Stromal cell of bone marrow (primary cell): ENCODE measurements at regions not wholly inside any gene's neighbourhood (a gene's known extent, or its start where the extent isn't known, plus 50 kb on each side); places are given as distances from the start of the nearest gene placed in this dataset.

Experiments
- DNase-seq: peaks from one replicate; pipeline ENCODE4 v3.0.0-alpha.2; 2012; ENCODE audit warnings: low read depth

DNA sequence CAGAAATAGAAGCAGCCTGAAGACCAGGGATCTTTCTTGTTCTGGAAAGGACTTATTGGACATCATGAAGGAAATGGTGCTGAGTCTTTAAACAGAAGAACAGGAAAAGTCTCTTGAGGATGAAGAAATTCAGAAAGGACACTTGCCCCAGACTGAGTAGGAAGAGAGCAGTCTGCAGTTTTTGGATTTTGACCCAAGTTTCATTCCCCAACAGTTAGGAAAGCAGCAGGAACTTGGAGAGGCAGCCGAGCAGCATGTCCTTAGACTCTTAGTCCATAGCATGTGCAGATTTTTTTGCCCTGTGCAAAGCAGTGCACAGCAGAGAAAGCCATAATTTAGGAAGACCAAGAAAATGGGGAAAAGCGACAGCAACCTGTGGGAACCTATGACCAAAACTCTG is 927.2 kb upstream of the AUTS2 start:
- no peak for DNase-seq

GRCh38 chr7:68671671-68672070 is 926.6 kb upstream of the AUTS2 start:
- DNase-seq = no peak

GRCh38 chr7:68674826-68675225 is 923.4 kb upstream of the AUTS2 start:
- DNase-seq = no peak

- no peak for DNase-seq
Measured at GRCh38 chr7:68676813-68677535, 921.3 kb upstream of the AUTS2 start.

GRCh38 chr7:68678196-68678595 is 920.1 kb upstream of the AUTS2 start:
- no peak for DNase-seq

- no peak for DNase-seq
Measured at GRCh38 chr7:68679459-68680234, 918.6 kb upstream of the AUTS2 start.

DNA sequence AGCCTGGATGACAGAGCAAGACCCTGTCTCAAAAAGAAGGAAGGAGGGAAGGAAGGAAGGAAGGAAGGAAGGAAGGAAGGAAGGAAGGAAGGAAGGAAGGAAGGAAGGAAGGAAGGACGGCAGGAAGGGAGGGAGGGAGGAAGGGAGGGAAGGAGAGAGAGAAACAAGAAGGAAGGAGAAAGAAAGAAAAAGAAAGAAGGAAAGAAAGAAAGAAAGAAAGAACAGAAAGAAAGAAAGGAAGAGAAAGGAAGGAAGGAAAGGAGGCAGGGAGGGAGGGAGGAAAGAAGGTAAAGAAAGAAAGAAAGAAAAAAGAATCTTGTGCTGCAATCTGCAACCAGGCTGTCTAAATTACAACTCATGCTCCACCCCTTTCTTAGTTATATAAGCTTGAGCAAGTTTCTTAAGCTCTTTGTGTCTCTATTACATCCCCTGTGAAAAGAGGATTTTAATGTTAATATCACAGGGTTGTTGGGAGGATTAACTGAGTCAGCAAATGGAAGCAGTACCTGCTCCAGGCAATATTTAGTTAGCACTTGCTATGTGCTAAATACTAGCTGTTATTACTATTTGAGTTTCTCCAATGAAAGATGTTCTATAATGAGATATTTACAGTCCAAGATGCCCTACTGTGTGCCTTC is 917.9 kb upstream of the AUTS2 start:
- no peak for DNase-seq

DNA sequence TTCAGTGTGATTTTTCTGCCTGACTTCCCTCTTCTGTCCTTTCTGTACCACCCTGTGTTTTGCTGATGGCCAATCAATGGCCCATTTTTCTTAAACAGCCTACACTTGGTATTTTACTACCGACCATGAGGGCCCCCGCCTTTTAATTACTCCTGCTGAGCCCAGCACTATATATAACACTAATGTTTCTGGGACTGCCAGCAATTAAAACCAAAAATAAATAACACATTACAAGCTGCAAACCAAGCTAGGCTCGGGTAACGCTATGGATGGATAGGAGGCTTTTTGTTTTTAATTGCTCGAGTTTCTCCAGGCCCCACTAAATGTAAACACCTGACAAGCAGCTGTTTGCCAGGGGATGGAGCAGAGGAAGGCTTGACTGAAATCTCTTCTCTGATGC is 915.4 kb upstream of the AUTS2 start:
- no peak for DNase-seq

DNA sequence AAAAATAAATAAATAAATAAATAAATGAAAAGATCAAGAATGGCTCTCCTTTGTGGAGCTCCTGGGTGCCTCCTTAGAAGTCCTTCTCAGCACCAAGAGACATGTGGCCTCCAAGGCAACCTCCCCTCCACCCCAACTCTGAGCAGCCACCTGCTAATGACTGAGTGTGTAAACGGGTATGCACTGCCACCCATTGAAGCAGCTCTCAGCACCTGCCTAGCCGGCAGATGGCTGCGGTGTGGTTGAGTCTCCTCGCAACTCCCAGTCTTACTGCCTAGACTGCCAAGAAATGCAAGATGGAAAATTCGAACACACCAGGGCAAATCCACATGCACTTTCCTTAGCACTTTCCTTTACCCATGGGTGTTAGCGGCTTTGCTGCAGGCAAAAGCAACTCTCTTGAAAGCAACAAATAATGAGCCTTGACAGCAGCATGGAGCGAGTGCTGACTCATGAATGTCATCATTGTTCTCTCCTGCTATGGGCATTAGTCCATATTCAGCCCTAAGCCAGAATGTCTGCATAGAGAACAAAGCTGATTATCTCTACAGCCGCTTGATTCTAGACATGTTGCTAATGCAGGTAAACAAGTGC is 913.9 kb upstream of the AUTS2 start:
- DNase-seq = no peak

GRCh38 chr7:68684996-68685395 is 913.3 kb upstream of the AUTS2 start:
- no peak for DNase-seq

DNA sequence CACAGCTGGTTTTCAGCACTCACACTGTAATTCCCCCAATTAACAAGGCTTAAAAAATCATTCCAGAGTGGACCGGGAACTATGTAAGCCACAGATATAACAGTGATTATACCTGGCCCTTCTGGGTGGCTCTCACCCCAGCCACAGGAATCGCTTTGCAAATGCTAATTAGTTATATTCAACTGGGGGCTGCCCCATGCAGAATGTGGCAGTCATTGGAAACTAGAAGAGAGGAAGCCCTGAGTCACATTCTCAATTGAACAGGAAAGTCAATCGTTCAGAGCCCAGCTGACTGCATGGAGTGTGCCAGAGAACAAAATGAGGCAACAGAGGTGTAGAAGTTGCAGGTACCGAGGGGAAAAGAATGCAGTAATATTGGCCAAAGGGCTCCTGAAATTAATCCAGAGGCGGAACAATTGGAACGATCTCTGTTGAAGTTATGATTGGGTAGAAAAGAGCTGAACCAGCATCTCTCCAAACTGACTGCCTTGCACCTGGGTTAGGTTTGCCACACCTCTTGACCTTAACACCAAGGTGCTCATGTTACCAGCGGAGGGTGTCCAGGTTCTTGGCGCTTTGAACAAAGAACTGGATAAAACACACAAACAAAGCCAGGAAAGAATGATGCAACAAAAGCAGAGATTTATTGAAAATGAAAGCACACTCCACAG is 909.7 kb upstream of the AUTS2 start:
- DNase-seq = no peak

DNA sequence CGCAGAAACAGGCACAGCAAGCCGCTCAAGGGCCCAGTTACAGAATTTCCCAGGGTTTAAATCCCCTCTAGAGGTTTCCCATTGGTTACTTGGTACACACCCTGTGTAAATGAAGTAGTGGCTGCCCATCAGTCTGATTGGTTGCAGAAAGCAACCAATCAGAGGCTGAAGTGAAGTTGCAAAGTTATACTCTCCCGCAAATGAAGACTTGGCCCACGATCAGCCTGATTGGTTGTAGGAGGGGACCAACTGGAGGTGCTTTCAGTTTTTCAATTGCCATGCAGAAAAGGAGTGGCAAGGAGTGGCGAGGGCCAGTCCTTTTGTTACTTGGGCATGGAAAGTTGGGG is 909.2 kb upstream of the AUTS2 start:
- no peak for DNase-seq

DNA sequence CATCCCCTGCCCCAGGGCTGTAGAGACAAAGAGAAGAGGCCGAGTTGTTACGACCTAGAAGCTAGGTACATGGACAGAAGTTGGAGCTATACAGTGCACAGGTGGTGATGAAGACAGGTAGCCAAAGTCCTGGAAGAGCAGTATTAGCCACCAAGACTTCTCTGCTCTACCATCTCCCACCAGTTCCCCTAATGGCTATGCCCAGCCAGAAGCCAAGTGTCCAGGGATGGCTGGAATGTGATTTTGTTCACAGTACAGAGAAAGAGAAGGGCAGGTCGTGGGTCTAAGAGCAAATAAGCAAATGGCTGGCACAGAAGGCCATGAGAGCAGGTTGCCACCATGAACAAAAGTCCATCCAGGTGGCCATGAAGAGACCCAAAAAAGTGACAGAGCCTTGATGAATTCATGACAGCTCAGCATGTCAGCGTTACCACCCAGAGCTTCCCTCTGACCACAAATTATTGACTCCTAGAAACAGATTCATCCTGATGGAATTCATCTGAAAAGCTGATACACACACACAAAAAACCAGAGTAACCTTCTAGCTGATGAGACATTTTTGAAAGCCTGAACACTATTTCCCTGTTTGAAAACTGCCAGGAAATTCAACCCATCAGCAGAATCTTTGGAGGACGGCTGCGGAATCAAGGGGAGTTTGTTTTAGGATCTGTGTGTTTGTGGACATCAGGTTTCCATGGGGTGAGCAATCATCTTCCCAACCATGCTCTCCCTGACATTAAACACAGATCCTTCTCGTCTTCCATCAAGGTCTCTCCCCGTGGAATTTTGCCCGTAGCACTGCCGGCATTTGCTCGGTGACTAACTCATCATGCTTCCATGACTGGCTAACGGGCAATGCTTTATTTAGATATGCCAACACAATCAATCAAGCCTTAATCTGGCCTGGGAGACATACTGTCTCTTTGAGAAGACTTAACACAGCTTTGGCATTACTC is 906.7 kb upstream of the AUTS2 start:
- peak; percentile 96 for DNase-seq

DNA sequence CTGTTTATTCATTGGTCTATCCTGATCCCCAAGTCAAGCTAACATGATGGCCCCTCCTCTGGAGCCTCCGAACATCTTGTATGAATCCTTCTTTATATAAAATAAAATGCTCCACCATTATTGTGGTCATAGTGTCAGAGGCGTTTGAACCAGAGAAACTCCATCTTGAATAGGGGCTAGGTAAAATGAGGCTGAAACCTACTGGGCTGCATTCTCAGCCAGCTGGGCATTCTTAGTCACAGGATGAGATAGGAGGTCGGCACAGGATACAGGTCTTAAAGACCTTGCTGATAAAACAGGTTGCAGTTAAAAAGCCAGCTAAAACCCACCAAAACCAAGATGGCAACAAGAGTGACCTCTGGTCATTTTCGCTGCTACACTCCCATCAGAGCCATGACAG is 905.8 kb upstream of the AUTS2 start:
- no peak for DNase-seq

DNA sequence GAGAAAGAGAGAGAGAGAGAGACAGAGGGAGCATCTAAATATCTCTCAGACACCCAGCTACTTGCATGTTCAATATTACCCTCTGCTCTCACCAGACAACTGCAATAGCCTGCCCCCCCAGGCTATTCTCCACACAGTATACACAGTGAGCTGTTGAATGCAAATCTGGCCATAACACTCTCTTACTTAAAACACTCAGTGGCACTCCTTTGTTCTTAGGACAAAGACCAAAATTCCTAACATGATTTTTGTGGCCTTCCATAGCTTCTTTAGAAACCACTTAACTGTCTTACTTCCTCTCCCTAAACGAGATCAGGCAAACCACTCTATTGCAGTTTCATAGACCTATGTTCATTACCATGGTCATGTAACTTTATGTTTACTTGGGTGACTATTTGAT is 903.6 kb upstream of the AUTS2 start:
- no peak for DNase-seq

GRCh38 chr7:68697796-68698280 is 900.4 kb upstream of the AUTS2 start:
- DNase-seq = no peak

- peak; percentile 74 for DNase-seq
Measured at GRCh38 chr7:68699090-68699711, 899.1 kb upstream of the AUTS2 start.

- DNase-seq = peak; percentile 82
Measured at GRCh38 chr7:68700414-68700813, 897.9 kb upstream of the AUTS2 start.

DNA sequence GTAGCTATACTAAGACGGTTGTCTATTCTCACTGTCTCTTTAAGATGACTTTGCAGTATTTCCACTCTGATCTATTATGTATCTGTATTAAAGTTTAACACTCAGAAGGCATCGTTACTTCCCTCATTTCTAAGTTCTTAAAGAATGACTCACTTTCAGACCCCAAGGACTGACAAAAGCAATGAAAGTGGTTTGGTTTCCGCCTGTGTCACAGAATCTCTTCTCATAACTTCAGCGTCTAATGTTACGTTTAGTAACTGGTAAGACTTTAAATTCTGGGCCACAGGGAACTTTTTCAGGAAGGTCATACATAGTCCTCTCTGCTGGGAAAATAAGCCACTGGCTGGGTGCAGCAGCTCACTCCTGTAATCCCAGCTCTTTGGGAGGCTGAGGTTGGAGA is 892.0 kb upstream of the AUTS2 start:
- DNase-seq = peak; percentile 96

- DNase-seq = no peak
Measured at GRCh38 chr7:68707159-68707558, 891.1 kb upstream of the AUTS2 start.

DNA sequence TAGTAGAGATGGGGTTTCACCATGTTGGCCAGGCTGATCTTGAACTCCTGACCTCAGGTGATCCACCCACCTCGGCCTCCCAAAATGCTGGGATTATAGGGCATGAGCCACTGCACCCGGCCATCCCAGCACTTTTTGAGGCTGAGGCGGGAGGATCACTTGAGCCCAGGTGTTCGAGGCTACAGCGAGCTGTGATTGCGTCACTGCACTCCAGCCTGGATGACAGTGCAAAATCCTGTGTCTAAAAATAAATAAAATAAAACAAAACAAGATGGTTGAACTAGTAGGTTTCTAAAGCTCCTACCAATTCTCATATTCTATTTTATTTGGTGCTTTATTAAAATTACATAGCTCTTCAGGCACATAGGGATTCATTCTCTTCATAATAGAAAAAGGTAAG is 890.3 kb upstream of the AUTS2 start:
- no peak for DNase-seq
